Erythroblast (primary cell): ENCODE measurements at regions not wholly inside any gene's neighbourhood (a gene's known extent, or its start where the extent isn't known, plus 50 kb on each side); places are given as distances from the start of the nearest gene placed in this dataset.
"Not testable (repeated sequence)": the region's sequence is repeated elsewhere in the genome, so short reads cannot be mapped to it uniquely, and the experiment has no call there.

Experiments used
- DNase-seq, 2 experiments: peaks; one replicate each; lab custom pipeline; 2025; lab: John Stamatoyannopoulos, UW
- GATA1 ChIP-seq: IDR thresholded peaks from 2 replicates; pipeline ENCODE4 v1.6.1; 2011; ENCODE audit warnings: low read depth, mild to moderate bottlenecking, control low read depth, low read length, moderate library complexity
- POLR2A ChIP-seq: IDR thresholded peaks from 2 replicates; pipeline ENCODE4 v1.6.1; 2011; ENCODE audit warnings: mild to moderate bottlenecking, low read length

DNA sequence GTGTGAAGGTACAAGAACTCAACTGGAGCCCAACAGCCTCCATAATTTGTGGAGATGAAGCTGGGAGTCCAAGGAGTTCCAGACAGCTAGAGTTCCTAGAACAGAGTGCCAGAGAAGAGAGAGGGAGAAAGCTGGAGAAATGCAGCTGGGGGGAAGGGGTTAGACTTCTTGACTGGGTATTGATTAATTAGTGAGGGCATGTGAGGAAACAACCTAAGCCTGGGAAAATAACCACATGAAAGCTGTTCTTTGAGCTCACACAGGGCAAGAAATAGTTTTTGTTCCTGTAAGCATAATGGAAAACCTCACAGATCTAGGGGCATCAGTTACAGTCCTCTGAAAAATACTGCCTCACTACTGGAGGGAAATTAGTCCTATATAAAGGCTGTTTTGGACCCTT, 230.5 kb upstream of the FKBP1C start:
- no peak for TF ChIP-seq POLR2A
- TF ChIP-seq GATA1: no peak
- no peak for DNase-seq

DNA sequence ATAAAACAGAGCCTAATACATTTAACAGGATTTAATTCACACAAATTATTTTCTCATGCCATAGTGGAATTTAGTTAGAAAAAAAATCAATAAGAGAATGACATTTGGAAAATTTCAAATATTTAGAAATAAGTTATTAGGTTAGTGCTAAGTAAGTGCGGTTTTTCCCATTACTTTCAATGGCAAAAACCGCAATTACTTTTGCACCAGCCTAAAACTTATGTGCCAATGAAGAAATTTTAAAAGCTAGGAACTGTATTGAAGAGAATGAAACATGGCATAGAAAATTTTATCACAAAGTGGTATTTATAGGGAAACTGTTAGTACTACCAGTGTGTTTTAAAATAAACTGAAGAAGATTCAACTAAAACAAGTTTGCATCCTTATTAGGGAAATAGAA, 228.3 kb upstream of the FKBP1C start:
- no peak for DNase-seq
- no peak for TF ChIP-seq POLR2A
- no peak for TF ChIP-seq GATA1

DNA sequence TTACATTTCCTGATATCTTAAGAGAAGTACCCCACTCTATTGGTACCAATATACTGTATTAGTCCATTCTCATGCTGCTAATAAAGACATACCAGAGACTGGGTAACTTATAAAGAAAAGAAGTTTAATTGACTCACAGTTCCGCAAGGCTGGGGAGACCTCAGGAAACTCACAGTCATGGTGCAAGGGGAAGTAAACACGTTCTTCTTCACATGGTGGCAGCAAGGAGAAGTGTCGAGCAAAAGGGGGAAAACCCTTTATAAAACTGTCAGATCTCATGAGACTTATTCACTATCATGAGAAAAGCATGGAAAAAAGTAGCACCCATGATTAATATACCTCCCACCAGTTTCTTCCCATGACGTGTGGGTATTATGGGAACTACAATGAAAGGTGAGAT, 219.6 kb upstream of the FKBP1C start:
- DNase-seq: not testable (repeated sequence)

DNA sequence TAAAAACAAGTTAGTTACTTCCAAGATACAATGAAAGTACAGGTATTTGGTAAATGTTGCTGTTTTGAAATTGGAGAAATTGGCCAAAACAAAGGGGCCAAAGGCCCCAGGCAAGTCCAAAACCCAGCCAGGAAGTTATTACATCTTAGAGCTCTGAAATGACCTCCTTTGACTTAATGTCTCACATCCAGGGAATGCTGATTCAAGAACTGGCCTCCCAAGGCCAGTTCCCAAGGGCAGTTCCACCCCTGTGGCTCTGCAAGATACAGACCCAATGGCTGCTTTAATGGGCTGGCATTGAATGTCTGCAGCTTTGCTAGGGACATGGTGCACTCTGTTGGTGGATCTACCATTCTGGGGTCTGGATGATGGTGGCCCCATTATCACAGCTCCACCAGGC, 217.3 kb upstream of the FKBP1C start:
- DNase-seq: no peak

DNA sequence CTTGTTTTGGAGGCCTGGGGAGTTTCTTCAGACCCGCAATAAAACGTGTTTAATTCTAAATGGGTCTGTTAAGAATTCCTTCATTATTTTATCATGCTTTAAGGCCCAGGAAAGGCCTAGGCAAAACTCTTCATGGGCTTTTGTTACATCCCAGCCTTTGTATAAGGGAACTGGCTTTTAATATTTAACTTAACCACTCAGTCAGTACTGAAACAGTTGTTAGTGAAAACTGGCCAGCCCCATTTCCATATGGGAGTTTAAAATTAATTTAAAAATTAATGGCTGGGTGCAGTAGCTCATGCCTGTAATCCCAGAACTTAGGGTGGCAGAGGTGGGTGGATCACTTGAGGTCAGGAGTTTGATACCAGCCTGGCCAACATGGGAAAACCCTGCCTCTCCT, 213.2 kb upstream of the FKBP1C start:
- DNase-seq: no peak
- no peak for TF ChIP-seq GATA1
- no peak for TF ChIP-seq POLR2A

More for the DNA sequence above, 217.3 kb upstream of the FKBP1C start:
- TF ChIP-seq GATA1 (no peak), POLR2A (no peak)

DNA sequence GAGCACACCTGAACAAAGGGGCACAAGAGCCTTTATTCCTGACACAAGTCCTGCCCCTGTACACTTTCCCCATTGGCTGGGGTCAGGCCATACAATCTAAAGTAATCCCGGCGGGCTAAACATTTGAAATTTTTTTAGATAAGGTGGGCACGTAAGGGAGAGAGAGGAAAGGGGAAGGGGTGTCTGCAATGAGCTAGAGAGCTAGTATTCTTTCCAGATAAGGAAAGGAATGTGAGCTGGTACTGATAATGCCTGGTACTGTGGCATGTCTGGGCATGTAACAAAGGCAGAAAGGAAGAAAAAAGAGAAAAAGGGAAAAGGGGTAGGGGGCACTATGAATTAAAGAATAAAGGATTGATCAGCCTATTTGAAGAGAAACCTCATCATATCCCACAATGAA, 212.0 kb upstream of the FKBP1C start:
- not testable (repeated sequence) for DNase-seq

DNA sequence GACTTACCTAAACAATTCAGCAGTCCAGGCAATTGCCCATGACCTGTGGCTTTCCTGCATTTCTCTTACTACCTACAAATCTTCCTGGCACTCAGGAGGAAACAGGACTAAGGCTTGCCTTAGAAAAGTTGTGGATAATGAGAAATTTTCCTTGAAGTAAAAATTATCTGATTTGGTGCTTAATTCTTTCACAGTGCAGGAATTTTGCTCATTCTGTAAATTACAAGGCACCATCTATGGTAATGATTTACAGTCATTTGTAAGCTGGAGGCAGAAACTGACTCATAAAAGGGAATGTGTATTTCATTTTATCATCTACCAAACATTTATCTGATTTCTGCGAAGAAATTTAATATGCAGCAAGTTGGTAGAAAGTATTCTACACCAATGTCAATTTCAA, 211.5 kb upstream of the FKBP1C start:
- no peak for DNase-seq
- no peak for TF ChIP-seq POLR2A
- no peak for TF ChIP-seq GATA1

DNA sequence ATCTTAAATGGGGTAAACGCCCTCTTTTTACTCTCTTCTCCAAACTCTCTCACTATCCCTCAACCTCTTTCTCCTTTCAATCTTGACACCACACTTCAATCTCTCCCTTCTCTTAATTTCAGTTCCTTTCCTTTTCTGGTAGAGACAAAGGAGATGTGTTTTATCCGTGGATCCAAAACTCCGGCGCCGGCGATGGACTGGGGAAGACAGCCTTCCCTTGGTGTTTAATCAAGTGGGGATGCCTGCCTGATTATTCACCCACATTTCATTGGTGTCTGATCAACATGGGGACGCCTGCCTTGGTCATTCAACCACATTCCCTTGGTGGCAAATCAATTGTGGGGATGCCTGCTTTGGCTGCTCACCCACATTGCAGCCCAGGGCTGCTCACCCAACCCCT, 205.3 kb upstream of the FKBP1C start:
- DNase-seq: not testable (repeated sequence)

DNA sequence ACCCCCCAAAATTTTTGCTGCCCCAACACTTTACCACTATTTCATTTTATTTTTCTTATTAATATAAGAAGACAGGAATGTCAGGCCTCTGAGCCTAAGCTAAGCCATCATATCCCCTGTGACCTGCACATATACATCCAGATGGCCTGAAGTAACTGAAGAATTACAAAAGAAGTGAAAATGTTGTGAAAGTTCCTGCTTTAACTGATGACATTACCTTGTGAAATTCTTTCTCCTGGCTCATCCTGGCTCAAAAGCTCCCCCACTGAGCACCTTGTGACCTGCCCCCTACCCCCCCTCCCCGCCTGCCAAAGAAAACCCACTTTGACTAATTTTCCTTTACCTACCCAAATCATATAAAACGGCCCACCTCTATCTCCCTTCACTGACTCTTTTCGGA, 200.3 kb upstream of the FKBP1C start:
- DNase-seq: not testable (repeated sequence)

DNA sequence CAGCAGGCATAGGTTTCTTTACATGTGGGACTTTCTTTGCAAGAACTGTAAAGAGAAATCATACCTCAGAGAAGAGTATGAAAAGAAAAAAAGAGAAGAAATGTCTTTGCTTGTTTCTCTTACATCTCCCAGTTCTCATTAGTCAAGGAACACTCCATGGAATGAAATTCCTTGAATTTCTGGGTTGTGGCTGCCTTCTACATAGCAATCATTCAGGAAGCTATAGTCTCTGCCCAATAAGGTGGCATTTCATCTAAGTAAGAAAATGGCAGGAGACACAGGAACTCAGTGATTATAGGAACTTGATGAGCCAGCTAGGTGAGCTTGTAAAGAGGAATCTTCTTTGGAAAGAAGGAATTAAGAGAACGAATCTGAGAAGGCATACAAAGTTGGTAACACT, 197.0 kb upstream of the FKBP1C start:
- DNase-seq: no peak
- TF ChIP-seq GATA1 (no peak), POLR2A (no peak)

DNA sequence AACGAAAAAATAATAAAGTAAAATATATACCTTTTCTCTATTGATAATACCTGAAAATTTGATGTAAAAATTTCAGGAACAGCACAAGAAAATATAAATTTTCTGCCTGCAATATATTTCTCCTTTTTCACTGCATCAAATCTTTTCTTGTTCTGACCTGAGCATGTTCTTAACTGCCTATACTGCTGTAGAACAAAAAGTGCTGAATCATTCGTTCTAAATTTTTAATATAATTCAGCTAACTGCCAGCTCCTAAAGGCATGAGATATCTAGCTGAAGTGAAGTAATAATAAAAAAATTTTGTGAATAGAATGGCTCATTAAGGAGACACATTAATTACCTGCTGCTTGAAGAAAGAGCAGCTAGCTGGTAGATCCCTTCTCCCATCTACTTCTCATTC, 188.6 kb upstream of the FKBP1C start:
- TF ChIP-seq GATA1 (no peak), POLR2A (no peak)

DNA sequence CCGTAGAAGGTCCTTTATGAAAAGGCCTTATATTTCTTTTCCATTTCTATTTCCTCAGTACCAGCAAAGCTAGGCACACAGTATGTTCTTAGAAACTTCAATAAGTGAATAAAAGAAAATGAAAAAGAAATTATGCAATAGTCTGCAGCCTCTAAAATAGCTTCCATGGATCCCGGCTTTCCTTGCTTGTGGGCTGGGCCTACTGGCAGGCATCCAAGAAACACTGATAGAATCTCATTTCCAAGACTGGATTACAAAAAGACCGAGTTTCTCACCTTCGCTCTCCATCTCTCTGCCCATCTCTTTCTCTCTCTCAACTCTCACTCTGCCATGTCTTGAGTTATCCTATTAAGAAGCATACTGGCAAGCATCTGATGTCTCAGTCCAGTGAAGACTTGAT, 187.5 kb upstream of the FKBP1C start:
- no peak for DNase-seq
- TF ChIP-seq GATA1 (no peak), POLR2A (no peak)

More for the DNA sequence above, 188.6 kb upstream of the FKBP1C start:
- no peak for DNase-seq

DNA sequence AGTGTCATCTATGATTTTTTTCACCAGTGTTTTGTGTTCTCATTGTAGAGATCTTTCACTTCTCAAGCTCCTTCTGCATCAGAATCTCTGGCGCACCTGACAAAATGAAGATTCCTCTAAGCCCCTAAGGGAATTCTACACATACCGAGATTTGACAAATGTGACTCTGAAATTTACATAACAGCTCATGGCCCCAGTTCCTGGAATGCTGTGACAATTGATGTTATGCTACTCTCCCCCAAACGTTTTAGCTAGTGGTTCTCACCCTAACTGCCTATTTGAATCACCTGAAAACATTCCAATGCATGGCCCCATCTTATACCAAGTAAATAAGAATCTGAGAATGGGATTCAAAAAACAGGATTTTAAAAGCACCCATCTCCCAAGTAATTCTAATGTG, 162.1 kb upstream of the FKBP1C start:
- DNase-seq: no peak
- TF ChIP-seq GATA1 (no peak), POLR2A (no peak)

DNA sequence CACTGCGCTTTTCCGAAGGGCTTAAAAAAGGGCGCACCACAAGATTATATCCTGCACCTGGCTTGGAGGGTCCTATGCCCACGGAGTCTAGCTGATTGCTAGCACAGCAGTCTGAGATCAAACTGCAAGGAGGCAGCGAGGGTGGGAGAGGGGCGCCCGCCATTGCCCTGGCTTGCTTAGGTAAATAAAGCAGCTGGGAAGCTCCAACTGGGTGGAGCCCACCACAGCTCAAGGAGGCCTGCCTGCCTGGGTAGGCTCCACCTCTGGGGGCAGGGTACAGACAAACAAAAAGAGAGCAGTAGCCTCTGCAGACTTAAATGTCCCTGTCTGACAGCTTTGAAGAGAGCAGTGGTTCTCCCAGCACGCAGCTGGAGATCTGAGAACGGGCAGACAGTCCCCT, 158.1 kb upstream of the FKBP1C start:
- not testable (repeated sequence) for DNase-seq

DNA sequence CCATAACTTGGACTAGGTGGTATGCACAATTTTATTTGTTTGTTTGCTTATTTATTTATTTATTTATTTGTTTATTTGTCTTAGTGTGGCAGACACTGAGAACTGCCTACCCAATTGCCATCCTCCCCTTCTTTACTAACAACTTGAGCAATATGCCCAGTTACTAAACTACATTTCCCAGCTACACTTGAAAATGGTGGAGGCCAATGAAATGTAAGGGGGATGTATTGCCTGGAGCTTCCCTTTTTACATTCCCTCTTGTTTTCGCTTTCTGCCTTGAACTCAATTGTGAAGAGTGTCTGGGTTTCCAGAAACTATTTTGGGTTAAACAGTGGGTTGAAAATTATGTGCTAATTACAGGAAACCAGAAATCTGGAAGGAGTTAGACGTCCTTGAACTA, 152.7 kb upstream of the FKBP1C start:
- TF ChIP-seq POLR2A (no peak), GATA1 (no peak)
- no peak for DNase-seq

DNA sequence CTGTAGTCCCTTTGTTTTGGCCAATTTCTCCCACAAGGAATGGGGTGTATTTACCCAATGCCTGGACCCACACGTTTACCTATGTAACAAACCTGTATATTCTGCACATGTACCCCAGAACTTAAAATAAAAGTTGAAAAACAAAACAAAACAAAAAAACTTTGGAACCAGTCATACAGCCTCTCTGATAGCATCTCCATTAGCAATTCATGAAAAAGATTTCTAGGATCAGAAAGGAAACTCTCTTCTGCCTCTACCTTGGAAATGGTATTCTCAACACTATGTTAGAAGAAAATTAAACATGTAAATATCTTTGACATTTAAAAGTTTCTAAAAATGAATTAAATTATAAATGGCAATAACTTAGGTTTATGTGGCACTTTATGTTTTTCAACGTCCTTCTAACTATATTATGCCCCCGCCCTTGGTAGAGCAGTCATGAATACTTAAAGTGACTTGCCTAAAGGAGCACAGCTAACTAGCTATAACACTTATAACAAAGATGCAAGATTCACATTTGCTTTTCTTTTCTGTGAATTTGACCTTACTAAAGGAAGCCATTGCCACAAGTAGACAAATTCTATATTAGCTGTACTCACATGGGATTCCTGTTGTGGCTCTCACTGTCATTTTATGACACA, 147.5 kb upstream of the FKBP1C start:
- TF ChIP-seq POLR2A (no peak), GATA1 (no peak)
- no peak for DNase-seq
